ENCODE measurements at regions not wholly inside any gene's neighbourhood (a gene's known extent, or its start where the extent isn't known, plus 50 kb on each side); places are given as distances from the start of the nearest gene placed in this dataset.

DNA sequence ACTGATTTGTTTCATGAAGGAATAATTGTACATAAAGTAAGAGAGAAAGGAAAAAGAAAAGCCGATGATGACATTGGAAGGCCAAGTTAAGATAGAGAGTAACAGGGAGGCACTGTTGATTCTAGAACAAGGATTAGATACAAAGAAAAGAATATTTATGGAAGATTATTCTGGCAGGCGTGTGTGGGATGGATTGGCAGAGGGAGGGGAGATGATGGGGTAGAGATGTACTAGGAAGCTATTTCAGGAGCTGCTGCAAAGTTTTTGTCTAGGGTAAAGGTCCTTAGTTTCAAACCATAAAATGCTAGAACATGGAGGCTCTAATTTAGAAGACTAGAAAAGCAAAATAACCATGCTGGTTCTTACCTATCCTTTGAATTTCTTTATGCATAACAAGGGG, 280.0 kb upstream of the LRRN1 start:
- TF ChIP-seq, protein P1, sequence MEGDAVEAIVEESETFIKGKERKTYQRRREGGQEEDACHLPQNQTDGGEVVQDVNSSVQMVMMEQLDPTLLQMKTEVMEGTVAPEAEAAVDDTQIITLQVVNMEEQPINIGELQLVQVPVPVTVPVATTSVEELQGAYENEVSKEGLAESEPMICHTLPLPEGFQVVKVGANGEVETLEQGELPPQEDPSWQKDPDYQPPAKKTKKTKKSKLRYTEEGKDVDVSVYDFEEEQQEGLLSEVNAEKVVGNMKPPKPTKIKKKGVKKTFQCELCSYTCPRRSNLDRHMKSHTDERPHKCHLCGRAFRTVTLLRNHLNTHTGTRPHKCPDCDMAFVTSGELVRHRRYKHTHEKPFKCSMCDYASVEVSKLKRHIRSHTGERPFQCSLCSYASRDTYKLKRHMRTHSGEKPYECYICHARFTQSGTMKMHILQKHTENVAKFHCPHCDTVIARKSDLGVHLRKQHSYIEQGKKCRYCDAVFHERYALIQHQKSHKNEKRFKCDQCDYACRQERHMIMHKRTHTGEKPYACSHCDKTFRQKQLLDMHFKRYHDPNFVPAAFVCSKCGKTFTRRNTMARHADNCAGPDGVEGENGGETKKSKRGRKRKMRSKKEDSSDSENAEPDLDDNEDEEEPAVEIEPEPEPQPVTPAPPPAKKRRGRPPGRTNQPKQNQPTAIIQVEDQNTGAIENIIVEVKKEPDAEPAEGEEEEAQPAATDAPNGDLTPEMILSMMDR (IDR thresholded peaks at IDR 0.05), result no peak

DNA sequence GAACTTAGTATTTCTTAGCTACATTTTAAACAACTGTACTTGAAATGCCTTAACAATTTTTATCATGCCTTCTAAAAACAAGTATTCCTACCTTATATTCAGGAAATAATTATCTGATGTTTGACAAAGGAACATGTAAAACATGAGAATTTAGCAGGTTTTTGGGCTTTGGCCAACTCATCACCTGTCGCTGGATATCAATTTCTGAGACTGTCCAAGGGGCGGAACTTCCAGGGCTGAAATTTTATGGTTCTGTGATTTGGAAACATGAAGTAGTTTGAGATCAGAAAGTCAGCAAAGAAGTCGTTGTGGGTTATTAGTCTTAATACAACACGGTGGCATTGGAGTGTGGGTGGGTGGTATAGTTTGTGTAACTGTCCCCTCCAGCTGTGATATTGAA, 282.2 kb upstream of the LRRN1 start:
- intact Hi-C loops (cut with micrococcal nuclease), result no loop called here
- Mint-ChIP-seq H3K4me1 (ENCODE audit: low read depth) (no peaks in the 10 kb centered on the region), H3K27ac (no peak overlapping the region), H3K27me3 (no peaks in the 10 kb centered on the region), H3K9me3 (no peaks in the 10 kb centered on the region), H3K4me3 (no peak overlapping the region), H3K36me3 (ENCODE audit: low read depth) (no peaks in the 10 kb centered on the region)
- ChIA-PET POLR2A (no interaction called here), CTCF (no interaction called here)
- TF ChIP-seq, protein P1 (IDR thresholded peaks at IDR 0.05), result no peak
- DNase-seq (no peak), ATAC-seq (no peak)

More for the DNA sequence above, 280.0 kb upstream of the LRRN1 start:
- Mint-ChIP-seq H3K4me1 (ENCODE audit: low read depth) (no peaks in the 10 kb centered on the region), H3K27me3 (no peaks in the 10 kb centered on the region), H3K36me3 (ENCODE audit: low read depth) (no peaks in the 10 kb centered on the region), H3K4me3 (no peak overlapping the region), H3K27ac (no peak overlapping the region), H3K9me3 (no peaks in the 10 kb centered on the region)
- CTCF ChIA-PET, result interaction anchor here (1.1 kb wide), 1 partner anchor 9 kb away, joined by 3 read pairs; no protein-coding TSS in a partner anchor
- intact Hi-C loops (cut with micrococcal nuclease), result no loop called here
- POLR2A ChIA-PET, result no interaction called here
- DNase-seq (no peak), ATAC-seq (no peak)

DNA sequence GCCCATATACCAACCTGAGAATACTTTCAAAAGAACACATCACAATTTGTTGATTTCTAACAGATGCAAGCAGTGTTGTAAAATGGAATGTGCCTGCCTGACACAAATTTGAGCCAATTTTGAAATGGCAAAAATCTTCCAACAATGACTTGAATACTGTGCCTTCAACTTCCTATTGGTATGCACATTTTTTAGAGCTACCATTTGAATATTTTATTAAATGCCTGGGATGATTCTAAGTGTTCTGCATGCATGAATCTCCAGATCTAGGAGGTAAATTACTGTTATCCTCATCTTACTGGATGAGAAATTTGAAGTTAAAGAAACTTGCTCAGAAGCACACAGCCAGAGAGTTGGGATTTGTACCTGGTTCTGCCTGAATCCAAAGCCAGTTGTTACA, 282.8 kb upstream of the LRRN1 start:
- H3K36me3 Mint-ChIP-seq (ENCODE audit: low read depth), result no peaks in the 10 kb centered on the region
- H3K9me3 Mint-ChIP-seq, result no peaks in the 10 kb centered on the region
- ATAC-seq (no peak), DNase-seq (no peak)
- H3K4me3 Mint-ChIP-seq, result no peak overlapping the region
- no peak overlapping the region for H3K27ac Mint-ChIP-seq
- TF ChIP-seq, protein P1 (IDR thresholded peaks at IDR 0.05), result no peak
- POLR2A ChIA-PET, result interaction anchor here (0.7 kb wide), 1 partner anchor 1386 kb away, joined by 3 read pairs; no protein-coding TSS in a partner anchor
- H3K4me1 Mint-ChIP-seq (ENCODE audit: low read depth), result no peaks in the 10 kb centered on the region
- intact Hi-C loops (cut with micrococcal nuclease), result no loop called here
- CTCF ChIA-PET, result no interaction called here
- no peaks in the 10 kb centered on the region for H3K27me3 Mint-ChIP-seq

DNA sequence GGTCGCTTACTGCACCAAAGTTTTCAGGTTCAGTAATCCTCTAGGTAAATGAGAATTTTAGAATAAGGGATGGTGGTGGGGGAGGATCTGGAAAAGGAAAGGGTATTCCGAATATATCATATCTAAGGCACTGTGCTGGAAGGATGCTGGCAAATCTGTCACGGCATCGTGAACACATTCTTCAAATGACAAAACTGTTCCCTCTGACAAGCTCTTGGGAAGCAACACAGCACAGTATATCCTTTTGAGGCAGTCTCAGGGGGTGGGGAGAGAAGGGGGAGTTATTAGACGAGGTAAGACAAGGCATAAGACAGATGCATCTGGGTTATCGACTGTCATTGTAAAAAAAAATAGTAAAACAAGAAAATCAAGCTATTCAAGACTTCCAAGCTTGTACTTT, 289.6 kb upstream of the LRRN1 start:
- no peak overlapping the region for H3K27ac Mint-ChIP-seq
- no peak for DNase-seq
- POLR2A ChIA-PET, result no interaction called here
- H3K36me3 Mint-ChIP-seq (ENCODE audit: low read depth), result no peaks in the 10 kb centered on the region
- peaks cover 2% of the 10 kb centered on the region for H3K27me3 Mint-ChIP-seq
- no peak for ATAC-seq
- TF ChIP-seq, protein P1 (IDR thresholded peaks at IDR 0.05), result no peak
- H3K4me1 Mint-ChIP-seq (ENCODE audit: low read depth), result no peaks in the 10 kb centered on the region
- intact Hi-C loops (cut with micrococcal nuclease), result no loop called here
- no peak overlapping the region for H3K4me3 Mint-ChIP-seq
- CTCF ChIA-PET, result no interaction called here
- no peaks in the 10 kb centered on the region for H3K9me3 Mint-ChIP-seq

DNA sequence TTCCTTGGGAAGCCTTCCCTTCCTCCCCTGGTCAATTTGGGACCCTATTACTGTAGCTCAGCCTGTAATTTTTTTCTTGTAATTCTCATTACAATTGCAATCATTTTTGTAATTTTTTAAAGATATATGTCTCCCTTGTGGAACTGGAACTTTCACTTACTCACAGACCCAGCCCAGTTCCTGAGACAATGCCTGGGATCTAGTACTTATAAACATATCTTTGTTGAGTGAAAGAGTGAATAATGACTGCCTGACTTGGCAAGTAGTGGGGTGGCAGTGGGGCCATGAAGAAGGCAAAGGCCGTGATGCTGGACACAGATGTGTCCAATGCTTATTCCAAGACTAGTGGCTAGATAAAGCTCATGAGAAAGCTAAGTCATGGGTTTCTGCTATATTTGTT, 294.5 kb upstream of the LRRN1 start:
- ChIA-PET CTCF (no interaction called here), POLR2A (no interaction called here)
- H3K9me3 Mint-ChIP-seq, result no peaks in the 10 kb centered on the region
- intact Hi-C loops (cut with micrococcal nuclease), result no loop called here
- DNase-seq (no peak), ATAC-seq (no peak)
- H3K4me3 Mint-ChIP-seq, result no peak overlapping the region
- H3K4me1 Mint-ChIP-seq (ENCODE audit: low read depth), result no peaks in the 10 kb centered on the region
- H3K27me3 Mint-ChIP-seq, result peaks cover 5% of the 10 kb centered on the region
- H3K36me3 Mint-ChIP-seq (ENCODE audit: low read depth), result no peaks in the 10 kb centered on the region
- no peak overlapping the region for H3K27ac Mint-ChIP-seq
- TF ChIP-seq, protein P1 (IDR thresholded peaks at IDR 0.05), result no peak

All from activated CD8-positive, alpha-beta T cell treated with anti-CD3 and anti-CD28 coated beads for 36 hours (primary cell).